Osteoblast (primary cell): ENCODE measurements at regions not wholly inside any gene's neighbourhood (a gene's known extent, or its start where the extent isn't known, plus 50 kb on each side); places are given as distances from the start of the nearest gene placed in this dataset.

Experiments used
- DNase-seq: peaks from one replicate; pipeline ENCODE4 v3.0.0; 2011; ENCODE audit warnings: low spot score, mixed read lengths; ENCODE audit not compliant: insufficient read length; ENCODE audit errors: missing footprints
- H2AFZ ChIP-seq: 2 replicates; pipeline ENCODE4 v1.6.0; 2011; ENCODE audit warnings: mild to moderate bottlenecking, low read length
- H3K27ac ChIP-seq: 2 replicates; pipeline ENCODE4 v1.5.1; 2011; ENCODE audit warnings: mild to moderate bottlenecking, low read depth, low read length, moderate library complexity
- H3K27me3 ChIP-seq: 2 replicates; pipeline ENCODE4 v1.6.0; 2012; ENCODE audit warnings: mild to moderate bottlenecking, control low read depth, inconsistent platforms, low read length, moderate library complexity; ENCODE audit not compliant: insufficient read depth
- H3K36me3 ChIP-seq: 2 replicates; pipeline ENCODE4 v1.5.1; 2011; ENCODE audit warnings: mild to moderate bottlenecking, low read length, control low read depth, moderate library complexity; ENCODE audit not compliant: insufficient read depth
- H3K4me1 ChIP-seq: 2 replicates; pipeline ENCODE4 v1.5.1; 2011; ENCODE audit warnings: mild to moderate bottlenecking, low read length, control low read depth, moderate library complexity; ENCODE audit not compliant: insufficient read depth
- H3K4me2 ChIP-seq: 2 replicates; pipeline ENCODE4 v1.6.0; 2011; ENCODE audit warnings: mild to moderate bottlenecking, low read length; ENCODE audit not compliant: insufficient read depth
- H3K4me3 ChIP-seq: fragments of 200-600 bp; sonication (generic); 3 replicates; pipeline ENCODE4 v1.5.1; 2012; ENCODE audit warnings: mild to moderate bottlenecking, low read length, inconsistent platforms; ENCODE audit not compliant: insufficient read depth
- H3K79me2 ChIP-seq: 2 replicates; pipeline ENCODE4 v1.6.0; 2012; ENCODE audit warnings: mild to moderate bottlenecking, low read length, control low read depth, inconsistent platforms; ENCODE audit not compliant: insufficient read depth
- H3K9me3 ChIP-seq: 2 replicates; pipeline ENCODE4 v1.5.1; 2011; ENCODE audit warnings: low read depth, low read length, control low read depth
- H4K20me1 ChIP-seq: 2 replicates; pipeline ENCODE4 v1.6.0; 2012; ENCODE audit warnings: mild to moderate bottlenecking, low read length, control low read depth; ENCODE audit not compliant: insufficient read depth
- CTCF ChIP-seq: IDR thresholded peaks from 2 replicates; pipeline ENCODE4 v1.5.1; 2011; ENCODE audit warnings: mild to moderate bottlenecking, low read depth, low read length, moderate library complexity; ENCODE audit errors: extremely low read depth

GRCh38 chr5:174282391-174282790 lies 236.9 kb downstream of the NSG2 start:
- H3K9me3 ChIP-seq: no peaks in the 10 kb centered on the region
- no peak for TF ChIP-seq CTCF

GRCh38 chr5:174283211-174284005 lies 237.9 kb downstream of the NSG2 start:
- Histone ChIP-seq H3K4me2 (no peak overlapping the region), H2AFZ (no peak overlapping the region), H3K27me3 (no peaks in the 10 kb centered on the region), H3K4me1 (no peaks in the 10 kb centered on the region), H3K27ac (no peak overlapping the region), H3K9me3 (no peaks in the 10 kb centered on the region), H4K20me1 (no peaks in the 10 kb centered on the region), H3K79me2 (no peaks in the 10 kb centered on the region), H3K36me3 (no peaks in the 10 kb centered on the region), H3K4me3 (no peak overlapping the region)
- DNase-seq: no peak
- no peak for TF ChIP-seq CTCF

More at GRCh38 chr5:174282391-174282790, 236.9 kb downstream of the NSG2 start:
- Histone ChIP-seq H3K27ac (no peak overlapping the region), H3K4me2 (no peak overlapping the region), H3K4me1 (no peaks in the 10 kb centered on the region), H3K79me2 (no peaks in the 10 kb centered on the region), H4K20me1 (no peaks in the 10 kb centered on the region), H3K36me3 (no peaks in the 10 kb centered on the region), H3K27me3 (no peaks in the 10 kb centered on the region), H3K4me3 (no peak overlapping the region), H2AFZ (no peak overlapping the region)
- DNase-seq: no peak

GRCh38 chr5:174284873-174285272 lies 239.4 kb downstream of the NSG2 start:
- no peaks in the 10 kb centered on the region for H3K27me3 ChIP-seq
- TF ChIP-seq CTCF: no peak
- H4K20me1 ChIP-seq: no peaks in the 10 kb centered on the region
- no peak overlapping the region for H2AFZ ChIP-seq
- no peaks in the 10 kb centered on the region for H3K4me1 ChIP-seq
- no peak overlapping the region for H3K4me3 ChIP-seq
- no peaks in the 10 kb centered on the region for H3K36me3 ChIP-seq
- H3K4me2 ChIP-seq: no peak overlapping the region
- H3K27ac ChIP-seq: no peak overlapping the region
- H3K9me3 ChIP-seq: no peaks in the 10 kb centered on the region
- no peaks in the 10 kb centered on the region for H3K79me2 ChIP-seq
- DNase-seq: no peak

- H3K4me1 ChIP-seq: no peaks in the 10 kb centered on the region
- H3K36me3 ChIP-seq: no peaks in the 10 kb centered on the region
- DNase-seq: no peak
- H3K27me3 ChIP-seq: no peaks in the 10 kb centered on the region
- no peaks in the 10 kb centered on the region for H3K9me3 ChIP-seq
- no peak overlapping the region for H2AFZ ChIP-seq
- no peak for TF ChIP-seq CTCF
- H4K20me1 ChIP-seq: no peaks in the 10 kb centered on the region
- no peak overlapping the region for H3K27ac ChIP-seq
- no peak overlapping the region for H3K4me3 ChIP-seq
- H3K79me2 ChIP-seq: no peaks in the 10 kb centered on the region
- H3K4me2 ChIP-seq: no peak overlapping the region
Observed at GRCh38 chr5:174287761-174288160, 242.3 kb downstream of the NSG2 start.
